GM12865 (cell line): ENCODE measurements at regions not wholly inside any gene's neighbourhood (a gene's known extent, or its start where the extent isn't known, plus 50 kb on each side); places are given as distances from the start of the nearest gene placed in this dataset.

Source experiments
- DNase-seq: peaks from one replicate; pipeline ENCODE4 v3.0.0; 2010; ENCODE audit warnings: low read depth
- H3K4me3 ChIP-seq: 2 replicates; pipeline ENCODE4 v1.5.1; 2011; ENCODE audit warnings: mild to moderate bottlenecking, low read depth, low read length, control low read depth
- TF ChIP-seq, protein P1 (sequence below): IDR thresholded peaks from 2 replicates; pipeline ENCODE4 v1.5.1; 2011; ENCODE audit warnings: low read length, control low read depth, low read depth, inconsistent platforms; ENCODE audit not compliant: insufficient read depth; ENCODE audit errors: missing control alignments

DNA sequence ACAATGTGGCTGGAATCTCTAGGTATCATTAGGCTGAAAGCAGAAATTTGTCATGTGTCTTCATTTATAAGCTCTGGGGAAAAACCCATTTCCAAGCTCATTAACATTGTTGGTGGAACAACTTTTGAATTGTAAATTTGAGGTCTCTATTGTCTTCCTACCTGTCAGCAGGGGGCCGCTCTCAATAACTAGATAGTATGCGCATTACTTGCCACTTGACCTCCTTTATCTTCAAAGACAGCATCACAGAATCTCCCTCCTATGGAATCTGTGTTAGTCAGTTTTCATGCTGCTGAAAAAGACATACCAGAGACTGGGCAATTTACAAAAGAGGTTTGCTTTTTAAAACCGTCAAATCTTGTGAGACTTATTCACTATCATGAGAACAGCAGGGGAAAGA is 223.1 kb downstream of the CALCRL start:
- TF ChIP-seq, protein P1, sequence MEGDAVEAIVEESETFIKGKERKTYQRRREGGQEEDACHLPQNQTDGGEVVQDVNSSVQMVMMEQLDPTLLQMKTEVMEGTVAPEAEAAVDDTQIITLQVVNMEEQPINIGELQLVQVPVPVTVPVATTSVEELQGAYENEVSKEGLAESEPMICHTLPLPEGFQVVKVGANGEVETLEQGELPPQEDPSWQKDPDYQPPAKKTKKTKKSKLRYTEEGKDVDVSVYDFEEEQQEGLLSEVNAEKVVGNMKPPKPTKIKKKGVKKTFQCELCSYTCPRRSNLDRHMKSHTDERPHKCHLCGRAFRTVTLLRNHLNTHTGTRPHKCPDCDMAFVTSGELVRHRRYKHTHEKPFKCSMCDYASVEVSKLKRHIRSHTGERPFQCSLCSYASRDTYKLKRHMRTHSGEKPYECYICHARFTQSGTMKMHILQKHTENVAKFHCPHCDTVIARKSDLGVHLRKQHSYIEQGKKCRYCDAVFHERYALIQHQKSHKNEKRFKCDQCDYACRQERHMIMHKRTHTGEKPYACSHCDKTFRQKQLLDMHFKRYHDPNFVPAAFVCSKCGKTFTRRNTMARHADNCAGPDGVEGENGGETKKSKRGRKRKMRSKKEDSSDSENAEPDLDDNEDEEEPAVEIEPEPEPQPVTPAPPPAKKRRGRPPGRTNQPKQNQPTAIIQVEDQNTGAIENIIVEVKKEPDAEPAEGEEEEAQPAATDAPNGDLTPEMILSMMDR, result no peak
- no peak overlapping the region for H3K4me3 ChIP-seq
- DNase-seq, result no peak

DNA sequence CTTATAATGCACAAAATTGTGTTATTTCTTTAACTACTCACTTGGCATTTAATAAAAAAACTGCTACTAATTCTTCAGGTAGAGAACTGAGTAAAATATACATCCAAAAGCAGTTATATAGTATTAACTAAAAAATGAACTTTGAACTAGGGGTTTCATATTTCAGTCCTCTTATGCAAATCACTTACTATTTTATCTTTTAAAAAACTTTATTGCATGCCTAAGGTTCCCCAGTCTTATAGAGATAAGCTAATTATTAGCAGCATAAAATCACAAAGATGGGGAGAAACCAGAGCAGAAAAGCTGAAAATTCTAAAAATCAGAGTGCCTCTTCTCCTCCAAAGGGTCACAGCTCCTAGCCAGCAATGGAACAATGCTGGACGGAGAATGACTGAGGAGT is 228.0 kb downstream of the CALCRL start:
- DNase-seq, result no peak
- H3K4me3 ChIP-seq, result no peak overlapping the region
- TF ChIP-seq, protein P1, result no peak

DNA sequence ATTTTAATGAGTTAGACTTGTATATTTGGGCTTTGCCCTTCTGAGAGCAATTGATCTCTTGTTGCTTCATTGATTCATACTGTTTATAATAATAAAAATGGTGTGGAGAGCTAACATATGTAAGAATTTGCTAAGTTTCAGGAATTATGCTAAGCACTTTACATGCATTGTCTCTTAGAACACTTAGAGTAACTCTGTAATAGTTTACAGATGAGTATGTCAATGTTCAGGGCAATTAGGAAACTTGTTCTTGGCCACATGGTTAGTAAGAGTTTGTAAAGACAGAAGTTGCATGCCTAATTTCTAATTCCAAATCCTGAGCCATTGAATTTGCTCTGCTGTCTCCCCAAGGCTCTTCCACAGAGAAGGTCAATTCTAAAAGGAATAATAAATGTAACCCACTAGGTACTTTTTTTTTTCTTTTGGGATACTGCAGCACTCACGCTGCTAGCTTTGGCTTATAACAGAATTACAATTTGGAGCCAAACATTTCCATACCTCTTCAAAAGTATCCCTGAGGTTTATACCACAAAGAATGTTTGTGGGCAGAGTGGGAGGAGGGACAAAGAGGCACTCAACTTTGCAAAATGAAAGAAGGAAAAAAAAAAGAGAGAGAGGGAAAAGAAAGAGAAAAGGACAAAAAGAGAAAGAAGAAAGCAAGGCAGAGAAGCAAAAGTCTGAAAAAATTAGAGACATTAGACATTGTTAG is 232.4 kb downstream of the CALCRL start:
- DNase-seq, result no peak
- TF ChIP-seq, protein P1, result no peak
- no peak overlapping the region for H3K4me3 ChIP-seq

DNA sequence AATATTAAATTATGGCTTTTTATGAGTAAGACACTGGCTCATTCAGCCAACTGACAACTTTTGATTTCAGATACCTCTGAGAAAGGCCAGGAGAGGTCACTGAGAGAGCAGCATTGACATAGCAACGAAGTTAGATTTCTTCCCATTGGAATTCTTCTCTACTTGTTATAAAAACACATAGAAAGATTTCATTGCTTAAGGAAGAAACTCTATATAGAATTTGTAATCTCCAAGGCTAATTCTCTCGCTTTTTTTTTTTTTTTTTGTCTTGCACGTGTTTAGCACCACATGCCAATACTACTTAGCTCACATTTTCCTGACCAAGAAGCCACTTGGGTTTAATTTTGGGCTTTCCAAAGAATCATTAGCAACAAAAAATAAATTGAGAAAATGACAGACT is 233.7 kb downstream of the CALCRL start:
- DNase-seq, result no peak
- H3K4me3 ChIP-seq, result no peak overlapping the region
- TF ChIP-seq, protein P1, result no peak

DNA sequence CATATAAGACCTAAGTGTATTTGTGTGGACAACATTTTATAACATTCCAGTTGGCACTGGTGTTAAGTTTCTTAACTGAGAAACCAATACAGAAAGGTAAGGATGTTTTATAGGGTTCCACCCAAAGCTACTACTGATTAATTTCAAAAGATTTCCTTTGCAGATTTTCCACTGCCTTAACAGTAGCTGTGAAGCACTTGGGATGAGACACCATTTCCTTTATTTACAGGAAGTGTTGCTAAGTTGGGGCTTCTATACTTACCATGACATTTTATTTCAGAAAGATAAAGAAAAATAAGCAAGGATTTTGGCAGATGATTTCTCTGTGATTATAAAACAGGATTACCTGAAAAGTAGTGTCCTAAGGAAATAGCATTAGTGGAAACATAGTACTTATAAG is 234.3 kb downstream of the CALCRL start:
- H3K4me3 ChIP-seq, result no peak overlapping the region
- no peak for DNase-seq
- TF ChIP-seq, protein P1, result no peak

DNA sequence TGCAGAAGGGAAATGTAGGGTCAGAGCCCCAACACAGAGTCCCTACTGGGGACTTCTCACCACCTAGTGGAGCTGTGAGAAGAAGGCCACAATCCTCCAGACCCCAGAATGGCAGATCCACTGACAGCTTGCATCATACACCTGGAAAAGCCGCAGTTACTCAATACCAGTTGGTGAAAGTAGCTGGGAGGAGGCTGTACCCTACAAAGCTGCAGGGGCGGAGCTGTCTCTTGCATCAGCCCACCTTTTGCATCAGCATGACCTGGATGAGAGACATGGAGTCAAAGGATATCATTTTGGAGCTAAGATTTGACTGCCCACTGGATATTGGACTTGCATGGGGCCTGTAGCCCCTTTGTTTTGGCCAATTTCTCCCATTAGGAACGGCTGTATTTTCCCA is 237.3 kb downstream of the CALCRL start:
- H3K4me3 ChIP-seq, result no peak overlapping the region
- TF ChIP-seq, protein P1, result no peak
- no peak for DNase-seq

DNA sequence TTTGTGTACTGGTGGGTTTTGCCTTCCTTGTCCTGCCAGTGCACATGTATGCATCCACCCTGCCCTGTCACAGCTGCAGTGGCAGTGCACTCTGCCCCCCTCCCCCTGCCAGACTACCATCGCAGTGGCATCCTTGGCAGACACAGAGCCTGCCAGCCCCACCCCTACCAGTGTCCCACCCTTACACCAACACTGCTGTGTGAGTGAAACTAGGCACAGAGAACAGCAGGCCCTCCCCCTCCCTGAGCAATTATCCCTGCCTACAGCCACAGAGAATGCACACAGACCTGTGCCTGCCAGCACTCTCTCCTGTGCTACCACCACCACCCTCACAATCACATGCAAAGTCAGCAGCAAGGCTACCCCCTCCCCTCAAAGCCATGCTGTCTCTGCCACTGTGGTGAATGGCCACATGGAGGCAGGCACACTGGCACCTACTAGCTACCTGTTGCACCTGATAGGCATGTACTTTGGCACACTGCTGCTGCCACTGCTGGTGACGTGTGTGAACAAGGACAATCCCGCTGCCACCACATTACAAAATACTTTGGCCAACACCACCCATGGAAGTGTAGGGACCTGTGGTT is 239.8 kb downstream of the CALCRL start:
- TF ChIP-seq, protein P1, result no peak
- DNase-seq, result no peak
- H3K4me3 ChIP-seq, result no peak overlapping the region
